ENCODE measurements at regions not wholly inside any gene's neighbourhood (a gene's known extent, or its start where the extent isn't known, plus 50 kb on each side); places are given as distances from the start of the nearest gene placed in this dataset.

GRCh38 chr6:10259671-10260070, 155.2 kb downstream of the TFAP2A start:
- TF ChIP-seq CTCF (IDR thresholded peaks at IDR 0.05) (no peak), POLR2A (IDR thresholded peaks at IDR 0.05) (no peak)
